GM11168 (cell line): ENCODE measurements at regions not wholly inside any gene's neighbourhood (a gene's known extent, or its start where the extent isn't known, plus 50 kb on each side); places are given as distances from the start of the nearest gene placed in this dataset.

Source experiments
- in situ Hi-C: fragments of 300-500 bp; cut with MboI; formaldehyde crosslinking; loops from one replicate; pipeline ENCODE4 v1.12.0; 2022; ENCODE audit warnings: low sequenced_read_pairs; ENCODE audit not compliant: unreplicated experiment

GRCh38 chr12:14244876-14245669, 120.4 kb upstream of the ATF7IP start:
- in situ Hi-C loops: loop anchor here (25.0 kb wide), 1 partner anchor 717 kb away; the partner anchor contains the start of genes ARHGDIB and PDE6H

GRCh38 chr12:14247166-14247565, 118.3 kb upstream of the ATF7IP start:
- in situ Hi-C loops: loop anchor here (25.0 kb wide), 1 partner anchor 715 kb away; the partner anchor contains the start of genes ARHGDIB and PDE6H

GRCh38 chr12:14249368-14249767, 116.1 kb upstream of the ATF7IP start:
- in situ Hi-C loops: loop anchor here (25.0 kb wide), 1 partner anchor 713 kb away; the partner anchor contains the start of genes ARHGDIB and PDE6H

- in situ Hi-C loops: loop anchor here (25.0 kb wide), 1 partner anchor 210 kb away; no protein-coding TSS in a partner anchor
These were observed 112.8 kb upstream of the ATF7IP start for GRCh38 chr12:14252697-14253096.

GRCh38 chr12:14253496-14253895, 112.0 kb upstream of the ATF7IP start:
- in situ Hi-C loops: loop anchor here (25.0 kb wide), 1 partner anchor 209 kb away; no protein-coding TSS in a partner anchor

GRCh38 chr12:14254781-14255180, 110.7 kb upstream of the ATF7IP start:
- in situ Hi-C loops: loop anchor here (25.0 kb wide), 1 partner anchor 208 kb away; no protein-coding TSS in a partner anchor

GRCh38 chr12:14256121-14256520, 109.4 kb upstream of the ATF7IP start:
- in situ Hi-C loops: loop anchor here (25.0 kb wide), 1 partner anchor 206 kb away; no protein-coding TSS in a partner anchor

- in situ Hi-C loops: loop anchor here (25.0 kb wide), 1 partner anchor 206 kb away; no protein-coding TSS in a partner anchor
These were observed 108.8 kb upstream of the ATF7IP start for GRCh38 chr12:14256555-14257169.

GRCh38 chr12:14257303-14257733, 108.2 kb upstream of the ATF7IP start:
- in situ Hi-C loops: loop anchor here (25.0 kb wide), 1 partner anchor 205 kb away; no protein-coding TSS in a partner anchor

GRCh38 chr12:14257734-14258574, 107.5 kb upstream of the ATF7IP start:
- in situ Hi-C loops: loop anchor here (25.0 kb wide), 1 partner anchor 204 kb away; no protein-coding TSS in a partner anchor

GRCh38 chr12:14258575-14258940, 106.9 kb upstream of the ATF7IP start:
- in situ Hi-C loops: loop anchor here (25.0 kb wide), 1 partner anchor 204 kb away; no protein-coding TSS in a partner anchor

- in situ Hi-C loops: loop anchor here (10.0 to 25.0 kb wide), 2 partner anchors 105 to 203 kb away; partner anchors contain the start of gene ATF7IP
These were observed 105.9 kb upstream of the ATF7IP start for GRCh38 chr12:14259481-14260010.

- in situ Hi-C loops: loop anchor here (10.0 to 25.0 kb wide), 2 partner anchors 104 to 202 kb away; partner anchors contain the start of gene ATF7IP
These were observed 105.2 kb upstream of the ATF7IP start for GRCh38 chr12:14260011-14260993.

- in situ Hi-C loops: loop anchor here (10.0 to 25.0 kb wide), 2 partner anchors 104 to 201 kb away; partner anchors contain the start of gene ATF7IP
These were observed 104.4 kb upstream of the ATF7IP start for GRCh38 chr12:14261096-14261495.

GRCh38 chr12:14261861-14262260, 103.6 kb upstream of the ATF7IP start:
- in situ Hi-C loops: loop anchor here (10.0 to 25.0 kb wide), 2 partner anchors 103 to 200 kb away; partner anchors contain the start of gene ATF7IP

- in situ Hi-C loops: loop anchor here (10.0 to 25.0 kb wide), 2 partner anchors 102 to 199 kb away; partner anchors contain the start of gene ATF7IP
These were observed 102.5 kb upstream of the ATF7IP start for GRCh38 chr12:14262771-14263511.

GRCh38 chr12:14263742-14264141, 101.7 kb upstream of the ATF7IP start:
- in situ Hi-C loops: loop anchor here (10.0 to 25.0 kb wide), 2 partner anchors 101 to 199 kb away; partner anchors contain the start of gene ATF7IP
